ENCODE measurements at regions not wholly inside any gene's neighbourhood (a gene's known extent, or its start where the extent isn't known, plus 50 kb on each side); places are given as distances from the start of the nearest gene placed in this dataset.

GRCh38 chr12:87305481-87305880 lies 723.7 kb downstream of the C12orf50 start:
- H3K4me1 ChIP-seq (ENCODE audit: control insufficient read depth in 1 of 2, insufficient read depth in 2 of 2, low read length in 2 of 2) = no peaks in the 10 kb centered on the region
- no peaks in the 10 kb centered on the region for H3K27me3 ChIP-seq (ENCODE audit: control insufficient read depth in 2 of 2, insufficient read depth in 2 of 2, low read length in 2 of 2)
- no peaks in the 10 kb centered on the region for H3K36me3 Mint-ChIP-seq
- no peak overlapping the region for H3K27ac Mint-ChIP-seq
- H2AFZ ChIP-seq (ENCODE audit: insufficient read depth, low read depth, low read length, poor library complexity, severe bottlenecking) = no peak overlapping the region
- no peak overlapping the region for H3K27ac ChIP-seq (ENCODE audit: low read depth in 1 of 2, low read length in 2 of 2)
- no peak overlapping the region for H3K4me3 Mint-ChIP-seq
- no peak overlapping the region for H3K4me3 ChIP-seq (replicated peaks in 1 of 3; ENCODE audit: low read depth in 2 of 3, low read length in 3 of 3)
- intact Hi-C loops (cut with micrococcal nuclease) = no loop called here
- no peaks in the 10 kb centered on the region for H3K27me3 Mint-ChIP-seq (ENCODE audit: low read depth in 3 of 3)
- no peaks in the 10 kb centered on the region for H3K4me1 Mint-ChIP-seq
- H3K9ac ChIP-seq (ENCODE audit: insufficient read depth, low read length, poor library complexity, severe bottlenecking) = no peak overlapping the region
- no peaks in the 10 kb centered on the region for H4K20me1 ChIP-seq (ENCODE audit: insufficient read depth, low read length)
- no peak for TF ChIP-seq CTCF (IDR thresholded peaks at IDR 0.05)
- DNase-seq = no peak
- H3K4me2 ChIP-seq (replicated peaks; ENCODE audit: extremely low read depth, low read length, poor library complexity, severe bottlenecking) = no peak overlapping the region
- no peaks in the 10 kb centered on the region for H3K9me3 ChIP-seq (replicated peaks in 1 of 2; ENCODE audit: control insufficient read depth in 1 of 2, insufficient read depth in 1 of 2, low read length in 2 of 2)
- H3K36me3 ChIP-seq (replicated peaks in 1 of 2; ENCODE audit: control insufficient read depth in 1 of 2, insufficient read depth in 2 of 2, low read length in 2 of 2) = no peaks in the 10 kb centered on the region
- no peaks in the 10 kb centered on the region for H3K9me3 Mint-ChIP-seq
- no peaks in the 10 kb centered on the region for H3K79me2 ChIP-seq (ENCODE audit: insufficient read depth, low read length)

DNA sequence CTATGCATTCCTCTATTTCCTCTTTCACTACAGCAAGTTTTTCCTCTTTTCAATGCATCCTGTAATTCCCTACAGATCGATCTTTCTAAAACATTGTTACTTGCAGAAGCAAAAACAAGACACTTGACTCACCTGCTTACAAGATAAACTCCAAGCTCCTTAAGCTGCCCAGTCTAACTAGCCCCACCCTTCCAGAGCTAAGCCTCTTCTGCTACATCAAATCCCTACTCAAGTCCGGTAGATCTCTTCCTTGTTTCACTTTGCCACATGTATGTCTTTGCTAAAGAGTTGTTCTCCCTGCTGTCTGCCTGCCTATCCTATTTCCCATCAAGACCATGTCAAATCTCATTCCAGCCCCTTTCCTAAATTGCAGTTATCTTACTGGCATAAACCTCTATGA lies 724.8 kb downstream of the C12orf50 start:
- no peaks in the 10 kb centered on the region for H3K9me3 ChIP-seq (replicated peaks in 1 of 2; ENCODE audit: control insufficient read depth in 1 of 2, insufficient read depth in 1 of 2, low read length in 2 of 2)
- no peaks in the 10 kb centered on the region for H3K27me3 Mint-ChIP-seq (ENCODE audit: low read depth in 3 of 3)
- no peak overlapping the region for H3K27ac ChIP-seq (ENCODE audit: low read depth in 1 of 2, low read length in 2 of 2)
- 63% methylated on average over 2 of the region's 2 CpGs for WGBS (ENCODE audit: insufficient coverage)
- no peak overlapping the region for H3K27ac Mint-ChIP-seq
- H3K36me3 Mint-ChIP-seq = no peaks in the 10 kb centered on the region
- H3K36me3 ChIP-seq (replicated peaks in 1 of 2; ENCODE audit: control insufficient read depth in 1 of 2, insufficient read depth in 2 of 2, low read length in 2 of 2) = no peaks in the 10 kb centered on the region
- H3K79me2 ChIP-seq (ENCODE audit: insufficient read depth, low read length) = no peaks in the 10 kb centered on the region
- no peaks in the 10 kb centered on the region for H3K4me1 Mint-ChIP-seq
- H3K4me3 Mint-ChIP-seq = no peak overlapping the region
- no peak overlapping the region for H3K4me2 ChIP-seq (replicated peaks; ENCODE audit: extremely low read depth, low read length, poor library complexity, severe bottlenecking)
- H4K20me1 ChIP-seq (ENCODE audit: insufficient read depth, low read length) = no peaks in the 10 kb centered on the region
- H2AFZ ChIP-seq (ENCODE audit: insufficient read depth, low read depth, low read length, poor library complexity, severe bottlenecking) = no peak overlapping the region
- no peaks in the 10 kb centered on the region for H3K9me3 Mint-ChIP-seq
- no peak overlapping the region for H3K9ac ChIP-seq (ENCODE audit: insufficient read depth, low read length, poor library complexity, severe bottlenecking)
- no peak for TF ChIP-seq CTCF (IDR thresholded peaks at IDR 0.05)
- no peak for DNase-seq
- H3K27me3 ChIP-seq (ENCODE audit: control insufficient read depth in 2 of 2, insufficient read depth in 2 of 2, low read length in 2 of 2) = no peaks in the 10 kb centered on the region
- intact Hi-C loops (cut with micrococcal nuclease) = no loop called here
- H3K4me1 ChIP-seq (ENCODE audit: control insufficient read depth in 1 of 2, insufficient read depth in 2 of 2, low read length in 2 of 2) = no peaks in the 10 kb centered on the region
- H3K4me3 ChIP-seq (replicated peaks in 1 of 3; ENCODE audit: low read depth in 2 of 3, low read length in 3 of 3) = no peak overlapping the region

All from CD14-positive monocyte (primary cell).